BLaER1 (cell line): ENCODE measurements at regions not wholly inside any gene's neighbourhood (a gene's known extent, or its start where the extent isn't known, plus 50 kb on each side); places are given as distances from the start of the nearest gene placed in this dataset.

Experiments used
- H3K27ac ChIP-seq: shearing (Covaris generic); formaldehyde crosslinking; 2 replicates; pipeline ENCODE4 v1.8.1; 2022
- H3K27me3 ChIP-seq: shearing (Covaris generic); formaldehyde crosslinking; 2 replicates; pipeline ENCODE4 v1.8.1; 2022
- H3K36me3 ChIP-seq: shearing (Covaris generic); formaldehyde crosslinking; 2 replicates; pipeline ENCODE4 v1.8.1; 2022
- H3K4me1 ChIP-seq: shearing (Covaris generic); formaldehyde crosslinking; 2 replicates; pipeline ENCODE4 v1.8.1; 2022
- H3K4me2 ChIP-seq: shearing (Covaris generic); formaldehyde crosslinking; 2 replicates; pipeline ENCODE4 v1.8.1; 2022
- H3K4me3 ChIP-seq: shearing (Covaris generic); formaldehyde crosslinking; 2 replicates; pipeline ENCODE4 v1.8.1; 2022
- H3K9ac ChIP-seq: shearing (Covaris generic); formaldehyde crosslinking; 2 replicates; pipeline ENCODE4 v1.8.1; 2022
- H3K9me3 ChIP-seq: shearing (Covaris generic); formaldehyde crosslinking; 2 replicates; pipeline ENCODE4 v1.8.1; 2022
- H4K20me1 ChIP-seq: shearing (Covaris generic); formaldehyde crosslinking; 2 replicates; pipeline ENCODE4 v1.8.1; 2022
- Cebpa-rat ChIP-seq: shearing (Covaris generic); IDR thresholded peaks from 2 replicates; pipeline ENCODE4 v1.8.1; 2022

- H3K9ac ChIP-seq, result no peak overlapping the region
- H3K27me3 ChIP-seq, result no peaks in the 10 kb centered on the region
- H3K36me3 ChIP-seq, result no peaks in the 10 kb centered on the region
- no peak overlapping the region for H3K4me2 ChIP-seq
- no peaks in the 10 kb centered on the region for H4K20me1 ChIP-seq
- no peaks in the 10 kb centered on the region for H3K9me3 ChIP-seq
- no peak overlapping the region for H3K4me3 ChIP-seq
- no peak overlapping the region for H3K27ac ChIP-seq
- H3K4me1 ChIP-seq, result peaks cover 1% of the 10 kb centered on the region; the same call in 1 of the 2 replicates
- no peak for TF ChIP-seq Cebpa-rat
Observed at GRCh38 chr5:111935009-111935408, 178.0 kb upstream of the NREP start.

DNA sequence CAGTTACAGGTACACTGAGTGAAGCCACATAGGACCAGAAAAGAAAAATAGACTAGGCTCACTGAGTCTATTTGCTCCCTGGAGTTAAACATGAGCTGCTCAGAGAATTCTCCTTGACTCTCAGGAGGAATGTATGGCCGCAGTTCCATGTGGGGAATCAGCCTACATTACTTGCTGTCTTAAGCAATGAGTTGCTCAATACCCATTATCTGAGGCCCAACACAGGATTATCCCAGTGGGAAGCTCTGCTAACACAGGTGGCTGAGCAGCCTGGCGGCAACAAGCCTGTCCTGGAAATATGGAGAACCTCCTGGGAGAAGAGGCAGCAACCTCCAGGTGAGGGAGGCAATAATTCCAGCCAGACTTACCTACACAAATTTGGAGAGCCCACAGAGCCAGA is 177.5 kb upstream of the NREP start:
- Histone ChIP-seq H3K27me3 (no peaks in the 10 kb centered on the region), H3K4me3 (no peak overlapping the region), H3K9ac (no peak overlapping the region), H3K36me3 (no peaks in the 10 kb centered on the region), H3K9me3 (no peaks in the 10 kb centered on the region), H3K4me2 (no peak overlapping the region), H3K4me1 (peaks cover 6% of the 10 kb centered on the region; the same call in 1 of the 2 replicates), H4K20me1 (no peaks in the 10 kb centered on the region), H3K27ac (no peak overlapping the region)
- TF ChIP-seq Cebpa-rat, result no peak

DNA sequence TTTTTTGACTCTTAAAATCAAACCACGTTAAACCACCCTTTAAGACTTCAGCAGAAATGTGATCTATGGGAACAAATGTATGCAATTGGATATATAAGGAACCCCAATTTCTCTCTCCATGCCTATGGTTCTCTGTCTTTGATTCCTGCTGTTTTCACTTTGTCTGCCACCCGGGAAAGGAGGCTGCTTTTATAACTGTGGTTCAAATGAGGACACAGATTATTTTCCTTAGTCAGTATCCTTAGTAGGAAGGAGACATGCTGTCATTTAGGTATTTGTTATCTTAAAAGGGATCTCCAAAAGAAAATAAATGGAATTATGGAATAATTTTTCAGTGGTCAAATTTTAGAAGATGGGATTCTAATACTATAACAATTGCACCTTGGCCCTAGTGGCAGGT is 176.1 kb upstream of the NREP start:
- Histone ChIP-seq H3K9me3 (no peaks in the 10 kb centered on the region), H4K20me1 (no peaks in the 10 kb centered on the region), H3K36me3 (no peaks in the 10 kb centered on the region), H3K4me2 (no peak overlapping the region), H3K4me1 (peaks cover 20% of the 10 kb centered on the region), H3K27me3 (no peaks in the 10 kb centered on the region), H3K4me3 (no peak overlapping the region), H3K27ac (no peak overlapping the region), H3K9ac (no peak overlapping the region)
- TF ChIP-seq Cebpa-rat, result no peak

- H3K4me1 ChIP-seq, result peaks cover 25% of the 10 kb centered on the region
- H3K27me3 ChIP-seq, result no peaks in the 10 kb centered on the region
- no peak overlapping the region for H3K4me3 ChIP-seq
- no peaks in the 10 kb centered on the region for H4K20me1 ChIP-seq
- TF ChIP-seq Cebpa-rat, result no peak
- no peaks in the 10 kb centered on the region for H3K9me3 ChIP-seq
- H3K36me3 ChIP-seq, result no peaks in the 10 kb centered on the region
- no peak overlapping the region for H3K27ac ChIP-seq
- no peak overlapping the region for H3K9ac ChIP-seq
- no peak overlapping the region for H3K4me2 ChIP-seq
Observed at GRCh38 chr5:111932628-111933027, 175.6 kb upstream of the NREP start.

GRCh38 chr5:111932199-111932598 is 175.2 kb upstream of the NREP start:
- no peak for TF ChIP-seq Cebpa-rat

DNA sequence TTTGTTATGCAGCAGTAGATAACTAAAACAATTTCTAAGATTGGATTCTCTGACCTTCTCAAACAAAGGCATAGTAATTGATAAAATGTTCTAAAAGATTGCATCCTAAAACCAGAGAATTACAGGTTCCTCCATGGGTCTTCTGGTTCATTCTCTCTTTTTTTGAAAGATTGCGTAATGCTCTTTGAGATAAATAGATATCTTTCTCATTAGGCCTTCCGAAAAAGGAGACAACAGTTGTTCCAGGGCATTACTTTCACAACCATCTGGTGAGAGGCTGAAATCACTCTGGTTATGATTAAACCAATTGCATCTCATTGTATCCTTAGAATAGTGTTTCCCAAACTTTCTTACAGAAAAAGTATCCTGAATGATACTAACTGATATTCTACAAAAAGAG is 174.7 kb upstream of the NREP start:
- H3K9ac ChIP-seq, result no peak overlapping the region
- H3K4me2 ChIP-seq, result no peak overlapping the region
- H3K9me3 ChIP-seq, result no peaks in the 10 kb centered on the region
- peaks cover 35% of the 10 kb centered on the region for H3K4me1 ChIP-seq
- no peaks in the 10 kb centered on the region for H3K36me3 ChIP-seq
- peak; percentile 38; the same call in 1 of the 2 replicates for TF ChIP-seq Cebpa-rat
- H3K4me3 ChIP-seq, result no peak overlapping the region
- no peaks in the 10 kb centered on the region for H4K20me1 ChIP-seq
- H3K27ac ChIP-seq, result no peak overlapping the region
- no peaks in the 10 kb centered on the region for H3K27me3 ChIP-seq

More at GRCh38 chr5:111932199-111932598, 175.2 kb upstream of the NREP start:
- H3K4me2 ChIP-seq, result no peak overlapping the region
- no peaks in the 10 kb centered on the region for H3K27me3 ChIP-seq
- H3K27ac ChIP-seq, result no peak overlapping the region
- no peak overlapping the region for H3K9ac ChIP-seq
- no peaks in the 10 kb centered on the region for H4K20me1 ChIP-seq
- H3K9me3 ChIP-seq, result no peaks in the 10 kb centered on the region
- H3K4me1 ChIP-seq, result peaks cover 29% of the 10 kb centered on the region
- no peaks in the 10 kb centered on the region for H3K36me3 ChIP-seq
- no peak overlapping the region for H3K4me3 ChIP-seq

DNA sequence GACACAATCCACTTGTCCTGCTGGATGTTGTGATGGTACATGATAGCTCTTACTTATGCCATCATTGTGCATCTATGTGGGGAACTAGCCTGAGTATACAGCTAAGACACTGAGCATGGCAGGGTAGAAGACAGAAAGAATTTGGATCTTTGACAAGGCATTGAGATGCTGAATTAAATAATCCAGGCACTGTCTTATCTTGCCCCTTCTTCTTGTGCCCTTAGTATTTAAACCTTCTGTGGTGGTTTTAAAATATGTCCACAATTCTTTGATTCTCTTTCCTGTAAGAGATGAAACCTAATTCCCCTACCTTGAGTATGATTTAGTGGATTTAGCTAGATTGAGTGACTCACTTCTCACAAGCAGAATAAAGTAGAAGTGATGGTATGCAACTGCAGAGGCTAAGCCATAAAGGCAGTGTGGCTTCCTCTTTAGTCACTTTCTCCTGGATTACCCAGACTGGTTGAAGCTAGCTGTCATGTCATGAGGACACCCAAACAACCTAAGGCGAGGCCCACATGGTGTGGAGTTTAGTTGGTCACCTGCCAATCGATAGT is 174.0 kb upstream of the NREP start:
- H3K4me1 ChIP-seq, result peaks cover 38% of the 10 kb centered on the region
- no peak overlapping the region for H3K9ac ChIP-seq
- no peak overlapping the region for H3K4me3 ChIP-seq
- H3K27ac ChIP-seq, result no peak overlapping the region
- no peaks in the 10 kb centered on the region for H3K27me3 ChIP-seq
- H3K36me3 ChIP-seq, result no peaks in the 10 kb centered on the region
- no peak overlapping the region for H3K4me2 ChIP-seq
- no peak for TF ChIP-seq Cebpa-rat
- H3K9me3 ChIP-seq, result no peaks in the 10 kb centered on the region
- no peaks in the 10 kb centered on the region for H4K20me1 ChIP-seq

GRCh38 chr5:111930449-111930848 is 173.5 kb upstream of the NREP start:
- H3K9ac ChIP-seq, result no peak overlapping the region
- peaks cover 38% of the 10 kb centered on the region for H3K4me1 ChIP-seq
- no peak overlapping the region for H3K27ac ChIP-seq
- no peak for TF ChIP-seq Cebpa-rat
- H3K27me3 ChIP-seq, result no peaks in the 10 kb centered on the region
- H4K20me1 ChIP-seq, result no peaks in the 10 kb centered on the region
- no peaks in the 10 kb centered on the region for H3K9me3 ChIP-seq
- H3K4me3 ChIP-seq, result no peak overlapping the region
- no peak overlapping the region for H3K4me2 ChIP-seq
- no peaks in the 10 kb centered on the region for H3K36me3 ChIP-seq

DNA sequence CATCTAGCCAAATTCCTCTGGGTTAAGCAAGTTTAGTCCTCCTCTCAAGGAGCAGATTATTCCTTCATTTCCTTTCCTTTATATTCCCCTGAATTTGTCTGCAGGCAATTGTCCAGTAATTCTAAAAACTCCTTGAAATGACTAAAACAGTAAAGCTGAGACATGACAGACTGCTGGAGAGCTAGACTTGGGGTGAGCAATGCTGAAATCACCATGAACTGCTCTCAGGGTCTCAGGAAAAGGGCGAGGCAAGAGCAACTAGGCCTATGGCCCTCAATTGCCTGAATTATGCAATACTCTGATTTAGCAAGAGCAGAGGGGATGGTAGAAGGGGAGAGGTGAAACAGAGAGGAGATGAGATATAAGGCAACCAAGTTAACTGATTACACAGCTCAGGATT is 172.9 kb upstream of the NREP start:
- no peaks in the 10 kb centered on the region for H4K20me1 ChIP-seq
- no peak overlapping the region for H3K4me3 ChIP-seq
- H3K4me1 ChIP-seq, result peaks cover 38% of the 10 kb centered on the region
- no peak overlapping the region for H3K4me2 ChIP-seq
- H3K27me3 ChIP-seq, result no peaks in the 10 kb centered on the region
- H3K36me3 ChIP-seq, result no peaks in the 10 kb centered on the region
- H3K9ac ChIP-seq, result no peak overlapping the region
- no peaks in the 10 kb centered on the region for H3K9me3 ChIP-seq
- no peak overlapping the region for H3K27ac ChIP-seq
- peak; percentile 45; the same call in 1 of the 2 replicates for TF ChIP-seq Cebpa-rat

- peaks cover 38% of the 10 kb centered on the region for H3K4me1 ChIP-seq
- no peaks in the 10 kb centered on the region for H4K20me1 ChIP-seq
- no peak overlapping the region for H3K27ac ChIP-seq
Observed at GRCh38 chr5:111929261-111929660, 172.3 kb upstream of the NREP start.

GRCh38 chr5:111928511-111928910 is 171.5 kb upstream of the NREP start:
- Histone ChIP-seq H3K9me3 (no peaks in the 10 kb centered on the region), H3K27me3 (no peaks in the 10 kb centered on the region), H3K4me2 (peak overlapping the region; percentile 76), H3K36me3 (no peaks in the 10 kb centered on the region), H3K4me1 (peaks cover 38% of the 10 kb centered on the region), H3K27ac (peak overlapping the region; percentile 56; the same call in 1 of the 2 replicates), H3K4me3 (no peak overlapping the region), H3K9ac (no peak overlapping the region), H4K20me1 (no peaks in the 10 kb centered on the region)
- TF ChIP-seq Cebpa-rat, result no peak

More at GRCh38 chr5:111929261-111929660, 172.3 kb upstream of the NREP start:
- Histone ChIP-seq H3K36me3 (no peaks in the 10 kb centered on the region), H3K9ac (no peak overlapping the region), H3K27me3 (no peaks in the 10 kb centered on the region), H3K4me2 (0 out of 2 replicates have a peak overlapping the region, but pooled peaks have one; percentile 76), H3K9me3 (no peaks in the 10 kb centered on the region), H3K4me3 (no peak overlapping the region)
- no peak for TF ChIP-seq Cebpa-rat
